GM23338 (cell line): ENCODE measurements at regions not wholly inside any gene's neighbourhood (a gene's known extent, or its start where the extent isn't known, plus 50 kb on each side); places are given as distances from the start of the nearest gene placed in this dataset.

Source experiments
- ATAC-seq: fragments of 200-7000 bp; cut with Tn5 transposase; 3 replicates; pipeline ENCODE4 v1.9.1; 2020
- DNase-seq: peaks from one replicate; pipeline ENCODE4 v3.0.0-alpha.2; 2015; ENCODE audit warnings: low spot score
- H2AFZ ChIP-seq: fragments of 200-600 bp; sonication (generic); 2 replicates; pipeline ENCODE4 v1.8.0; 2016; ENCODE audit warnings: antibody characterized with exemption, mild to moderate bottlenecking, moderate library complexity
- H3F3A ChIP-seq: fragments of 200-600 bp; sonication (generic); replicated peaks from 2 replicates; pipeline ENCODE4 v1.8.0; 2017; ENCODE audit warnings: antibody characterized with exemption, mixed run types, low read depth
- H3K27ac ChIP-seq: fragments of 200-600 bp; sonication (generic); 2 replicates; pipeline ENCODE4 v1.6.1; 2016; ENCODE audit warnings: low read depth
- H3K27me3 ChIP-seq: fragments of 200-600 bp; sonication (generic); 2 replicates; pipeline ENCODE4 v1.8.0; 2016; ENCODE audit warnings: mild to moderate bottlenecking, mixed run types, moderate library complexity; ENCODE audit not compliant: insufficient read depth
- H3K36me3 ChIP-seq: fragments of 200-600 bp; sonication (generic); 2 replicates; pipeline ENCODE4 v1.8.0; 2016; ENCODE audit warnings: mild to moderate bottlenecking; ENCODE audit not compliant: insufficient read depth
- H3K4me1 ChIP-seq: fragments of 200-600 bp; sonication (generic); 2 replicates; pipeline ENCODE4 v1.8.0; 2016; ENCODE audit warnings: mild to moderate bottlenecking, moderate library complexity; ENCODE audit not compliant: insufficient read depth
- H3K4me2 ChIP-seq: fragments of 200-600 bp; sonication (generic); 2 replicates; pipeline ENCODE4 v1.7.1; 2017; ENCODE audit warnings: mixed run types
- H3K4me3 ChIP-seq: fragments of 200-600 bp; sonication (generic); 2 replicates; pipeline ENCODE4 v1.6.1; 2016; ENCODE audit warnings: mixed run types
- H3K79me2 ChIP-seq: fragments of 200-600 bp; sonication (generic); replicated peaks from 2 replicates; pipeline ENCODE4 v1.8.0; 2017; ENCODE audit warnings: mild to moderate bottlenecking; ENCODE audit not compliant: insufficient read depth
- H3K9me2 ChIP-seq: fragments of 200-600 bp; sonication (generic); 2 replicates; pipeline ENCODE4 v1.8.0; 2017; ENCODE audit not compliant: insufficient read depth
- H4K20me1 ChIP-seq: fragments of 200-600 bp; sonication (generic); replicated peaks from 2 replicates; pipeline ENCODE4 v1.8.0; 2017; ENCODE audit warnings: mild to moderate bottlenecking; ENCODE audit not compliant: insufficient read depth
- H3K27ac Mint-ChIP-seq: 2 replicates; pipeline ENCODE4 v1.8.0; 2020; ENCODE audit warnings: inconsistent platforms, mild to moderate bottlenecking, moderate library complexity, mixed read lengths
- H3K27me3 Mint-ChIP-seq: 3 replicates; pipeline ENCODE4 v1.8.0; 2022; ENCODE audit warnings: low read depth, mild to moderate bottlenecking, moderate library complexity, mixed read lengths, inconsistent platforms; ENCODE audit not compliant: insufficient read depth, poor library complexity
- H3K36me3 Mint-ChIP-seq: 3 replicates; pipeline ENCODE4 v1.8.0; 2021; ENCODE audit warnings: low read depth, mild to moderate bottlenecking, inconsistent platforms, moderate library complexity, mixed read lengths
- H3K4me1 Mint-ChIP-seq: 3 replicates; pipeline ENCODE4 v1.8.0; 2020; ENCODE audit warnings: mild to moderate bottlenecking, inconsistent platforms, mixed read lengths
- H3K4me3 Mint-ChIP-seq: 3 replicates; pipeline ENCODE4 v1.8.0; 2021; ENCODE audit warnings: moderate library complexity, mild to moderate bottlenecking, inconsistent platforms, mixed read lengths
- H3K9me3 Mint-ChIP-seq: 3 replicates; pipeline ENCODE4 v1.8.0; 2020; ENCODE audit warnings: moderate library complexity, mild to moderate bottlenecking, inconsistent platforms, mixed read lengths
- CREB1 ChIP-seq: fragments of 250-450 bp; sonication (Bioruptor Pico); IDR thresholded peaks from 2 replicates; pipeline ENCODE4 v1.5.0; 2020; ENCODE audit warnings: low read depth, mild to moderate bottlenecking, moderate library complexity
- CTCF ChIP-seq, 2 experiments: fragments of 200-600 bp in 1 of 2; sonication (generic) in 1 of 2; conservative IDR thresholded peaks; 2 replicates each; pipeline versions ENCODE4 v1.5.1 to v1.6.1; 2016 to 2017; ENCODE audit warnings: antibody characterized with exemption in 2 of 2, low read depth in 2 of 2, mild to moderate bottlenecking in 2 of 2, moderate library complexity in 1 of 2
- ETS1 ChIP-seq: IDR thresholded peaks from 2 replicates; pipeline ENCODE4 v1.6.1; 2016; ENCODE audit warnings: antibody characterized with exemption
- JUNB ChIP-seq: IDR thresholded peaks from one replicate; pipeline ENCODE4 v1.6.1; 2016; ENCODE audit warnings: antibody characterized with exemption; ENCODE audit not compliant: unreplicated experiment
- NANOG ChIP-seq: IDR thresholded peaks from 2 replicates; pipeline ENCODE4 v1.6.1; 2016; ENCODE audit warnings: antibody characterized with exemption, borderline replicate concordance
- STAT1 ChIP-seq: IDR thresholded peaks from one replicate; pipeline ENCODE4 v1.6.1; 2016; ENCODE audit warnings: antibody characterized with exemption; ENCODE audit not compliant: unreplicated experiment
- ZNF331 ChIP-seq: fragments of 250-450 bp; sonication (Bioruptor Pico); IDR thresholded peaks from 2 replicates; pipeline ENCODE4 v1.5.0; 2020; ENCODE audit warnings: low read depth, mild to moderate bottlenecking, moderate library complexity

- Histone ChIP-seq H3K4me3 (no peak overlapping the region), H3K4me2 (no peak overlapping the region), H3K9me2 (peaks cover 51% of the 10 kb centered on the region), H3F3A (0 out of 2 replicates have a peak, but pooled peaks cover 3% of the 10 kb centered on the region), H3K79me2 (no peaks in the 10 kb centered on the region), H4K20me1 (no peaks in the 10 kb centered on the region), H3K27me3 (peaks cover 24% of the 10 kb centered on the region; the same call in 1 of the 2 replicates), H3K27ac (no peak overlapping the region), H3K4me1 (peaks cover 21% of the 10 kb centered on the region), H3K36me3 (0 out of 2 replicates have a peak, but pooled peaks cover 4% of the 10 kb centered on the region), H2AFZ (no peak overlapping the region; the same call in 1 of the 2 replicates)
- no peaks in the 10 kb centered on the region for H3K36me3 Mint-ChIP-seq
- ATAC-seq = no peak
- H3K27ac Mint-ChIP-seq = no peak overlapping the region
- no peak overlapping the region; the same call in 2 of the 3 replicates for H3K4me3 Mint-ChIP-seq
- H3K4me1 Mint-ChIP-seq = peaks cover 29% of the 10 kb centered on the region
- H3K27me3 Mint-ChIP-seq = peaks cover 14% of the 10 kb centered on the region
- TF ChIP-seq JUNB = no peak
- no peak for TF ChIP-seq ETS1
- no peak for TF ChIP-seq CREB1
- TF ChIP-seq CTCF (conservative IDR thresholded peaks at IDR 0.05; ENCODE audit: low read depth in 2 of 2) = no peak
- TF ChIP-seq STAT1 = no peak
- TF ChIP-seq ZNF331 (CRISPR knock-in tag) = no peak
- DNase-seq = no peak
- H3K9me3 Mint-ChIP-seq = no peaks in the 10 kb centered on the region
Observed at GRCh38 chr7:131897790-131898165, 341.4 kb upstream of the PODXL start.

GRCh38 chr7:131897016-131897789 is 340.8 kb upstream of the PODXL start:
- Mint-ChIP-seq H3K27me3 (peaks cover 14% of the 10 kb centered on the region), H3K4me3 (peak overlapping the region; percentile 9; the same call in 1 of the 3 replicates), H3K36me3 (no peaks in the 10 kb centered on the region), H3K9me3 (no peaks in the 10 kb centered on the region), H3K27ac (no peak overlapping the region; the same call in 1 of the 2 replicates), H3K4me1 (peaks cover 29% of the 10 kb centered on the region)
- peak; percentile 42 for DNase-seq
- H3K27me3 ChIP-seq = peaks cover 24% of the 10 kb centered on the region; the same call in 1 of the 2 replicates
- H3F3A ChIP-seq = 0 out of 2 replicates have a peak, but pooled peaks cover 3% of the 10 kb centered on the region
- no peaks in the 10 kb centered on the region for H3K79me2 ChIP-seq
- no peaks in the 10 kb centered on the region for H4K20me1 ChIP-seq
- H3K27ac ChIP-seq = peak overlapping the region; percentile 17; the same call in 1 of the 2 replicates
- H3K4me3 ChIP-seq = peak overlapping the region; percentile 11
- peak overlapping the region; percentile 61; the same call in 1 of the 2 replicates for H2AFZ ChIP-seq
- 0 out of 2 replicates have a peak, but pooled peaks cover 4% of the 10 kb centered on the region for H3K36me3 ChIP-seq
- H3K4me2 ChIP-seq = peak overlapping the region; percentile 21
- peaks cover 21% of the 10 kb centered on the region for H3K4me1 ChIP-seq
- ATAC-seq = peak; percentile 72
- peaks cover 51% of the 10 kb centered on the region for H3K9me2 ChIP-seq
- TF ChIP-seq NANOG (peak; percentile 40; the same call in 1 of the 2 replicates), STAT1 (no peak)
